Thymus (tissue), 11 donors: ENCODE measurements at regions not wholly inside any gene's neighbourhood (a gene's known extent, or its start where the extent isn't known, plus 50 kb on each side); places are given as distances from the start of the nearest gene placed in this dataset.
"Not testable (repeated sequence)": the region's sequence is repeated elsewhere in the genome, so short reads cannot be mapped to it uniquely, and the experiment has no call there.

ENCODE experiments used
- DNase-seq, 9 donors: peaks; one replicate each; pipeline ENCODE4 v3.0.0-alpha.2; 2013; ENCODE audit warnings: low spot score in 9 of 9, low read depth in 6 of 9, missing footprints in 1 of 9
- H3K27ac ChIP-seq, 2 donors: one replicate each; pipeline ENCODE4 v1.5.1; 2013; ENCODE audit warnings: control low read depth in 1 of 2, low read depth in 1 of 2, low read length in 1 of 2, mild to moderate bottlenecking in 1 of 2, moderate library complexity in 1 of 2
- H3K27me3 ChIP-seq, 2 donors: one replicate each; pipeline ENCODE4 v1.5.1; 2013; ENCODE audit warnings: low read length in 1 of 2; ENCODE audit not compliant: control insufficient read depth in 2 of 2, insufficient read depth in 1 of 2
- H3K36me3 ChIP-seq, 2 donors: one replicate each; pipeline ENCODE4 v1.5.1; 2013; ENCODE audit warnings: low read length in 1 of 2, mild to moderate bottlenecking in 1 of 2, moderate library complexity in 1 of 2; ENCODE audit not compliant: control insufficient read depth in 2 of 2, insufficient read depth in 2 of 2
- H3K4me1 ChIP-seq, 2 donors: one replicate each; pipeline ENCODE4 v1.5.1; 2013; ENCODE audit warnings: low read length in 2 of 2; ENCODE audit not compliant: control insufficient read depth in 2 of 2, insufficient read depth in 2 of 2
- H3K4me3 ChIP-seq, 2 donors: one replicate each; pipeline ENCODE4 v1.5.1; 2013; ENCODE audit warnings: low read length in 2 of 2, control low read depth in 1 of 2, mild to moderate bottlenecking in 1 of 2
- H3K9me3 ChIP-seq, 2 donors: one replicate each; pipeline ENCODE4 v1.5.1; 2013; ENCODE audit warnings: low read length in 1 of 2, mild to moderate bottlenecking in 1 of 2; ENCODE audit not compliant: control insufficient read depth in 2 of 2, insufficient read depth in 1 of 2
- WGBS: extraction: QIAGEN DNeasy Blood & Tissue Kit; methylation state at CpG from one replicate; pipeline ENCODE4 v1.1.7; 2013; 5-methylcytosine and 5-hydroxymethylcytosine counted together
- donor health status: healthy.

- 91% methylated on average over 8 of the region's 8 CpGs for WGBS
- H3K27ac ChIP-seq, H3K4me1 ChIP-seq, H3K36me3 ChIP-seq, H3K4me3 ChIP-seq, H3K9me3 ChIP-seq, DNase-seq, H3K27me3 ChIP-seq: not testable (repeated sequence)
These were observed 435.8 kb upstream of the GRIN3A start for GRCh38 chr9:102174202-102174601.

DNA sequence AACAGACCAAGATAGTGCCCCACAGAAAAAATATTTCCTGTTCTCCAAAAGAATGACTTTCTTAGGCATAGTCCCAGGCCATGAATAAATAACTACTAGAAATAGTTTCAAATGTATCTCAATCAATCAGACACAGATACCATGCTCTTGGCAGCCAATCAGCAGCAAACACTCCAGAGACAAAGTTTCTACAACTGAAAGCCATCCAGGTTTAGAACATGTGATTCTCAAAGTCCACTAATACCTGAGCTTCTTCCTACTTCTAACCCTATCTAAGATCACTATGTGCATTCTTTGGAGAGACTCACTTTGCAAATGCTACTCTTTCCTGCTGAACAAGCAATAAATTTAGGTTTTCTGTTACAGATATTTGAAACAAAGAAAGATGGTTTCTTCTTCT lies 425.8 kb upstream of the GRIN3A start:
- H3K36me3 ChIP-seq: no peaks in the 10 kb centered on the region
- no peak overlapping the region for H3K4me3 ChIP-seq
- no peaks in the 10 kb centered on the region for H3K4me1 ChIP-seq
- no peaks in the 10 kb centered on the region for H3K27me3 ChIP-seq
- H3K27ac ChIP-seq: no peak overlapping the region
- peaks cover 0 to 5% of the 10 kb centered on the region in 2 donors for H3K9me3 ChIP-seq
- DNase-seq: no peak

- WGBS: 86% methylated on average over 12 of the region's 12 CpGs
- not testable (repeated sequence) for H3K4me1 ChIP-seq, H3K27ac ChIP-seq, H3K9me3 ChIP-seq, H3K27me3 ChIP-seq, H3K4me3 ChIP-seq, H3K36me3 ChIP-seq, DNase-seq
These were observed 414.6 kb upstream of the GRIN3A start for GRCh38 chr9:102153081-102153480.

DNA sequence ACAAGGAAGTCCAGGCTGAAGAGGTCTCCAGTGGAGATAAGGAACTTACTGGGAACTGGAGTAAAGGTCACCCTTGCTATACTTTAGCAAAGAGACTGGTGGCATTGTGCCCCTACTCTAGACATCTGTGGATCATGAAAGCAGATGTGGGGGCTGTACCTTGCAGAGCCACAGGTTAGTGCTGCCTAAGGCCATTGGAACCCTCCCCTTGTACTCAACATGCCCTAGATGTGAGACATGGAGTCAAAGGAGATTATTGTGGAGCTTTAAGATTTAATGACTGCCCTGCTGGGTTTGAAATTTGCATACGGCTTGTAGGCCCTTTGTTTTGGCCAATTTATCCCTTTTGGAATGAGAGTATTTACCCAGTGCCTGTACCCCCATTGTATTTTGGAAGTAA lies 397.3 kb upstream of the GRIN3A start:
- H3K4me3 ChIP-seq: no peak overlapping the region
- WGBS: 95% methylated on average over 1 of the region's 1 CpG
- no peaks in the 10 kb centered on the region for H3K4me1 ChIP-seq
- no peaks in the 10 kb centered on the region for H3K36me3 ChIP-seq
- peaks cover 0 to 8% of the 10 kb centered on the region in 2 donors for H3K9me3 ChIP-seq
- DNase-seq: no peak
- H3K27ac ChIP-seq: no peak overlapping the region
- no peaks in the 10 kb centered on the region for H3K27me3 ChIP-seq

- H3K4me3 ChIP-seq: no peak overlapping the region
- H3K27ac ChIP-seq: no peak overlapping the region
- DNase-seq: no peak
- H3K4me1 ChIP-seq: no peaks in the 10 kb centered on the region
- H3K9me3 ChIP-seq: no peaks in the 10 kb centered on the region
- 87% methylated on average over 3 of the region's 3 CpGs for WGBS
- H3K27me3 ChIP-seq: no peaks in the 10 kb centered on the region
- no peaks in the 10 kb centered on the region for H3K36me3 ChIP-seq
These were observed 386.0 kb upstream of the GRIN3A start for GRCh38 chr9:102124465-102124864.

- Histone ChIP-seq H3K4me1 (no peaks in the 10 kb centered on the region), H3K9me3 (no peaks in the 10 kb centered on the region), H3K4me3 (no peak overlapping the region), H3K27me3 (no peaks in the 10 kb centered on the region), H3K27ac (no peak overlapping the region), H3K36me3 (no peaks in the 10 kb centered on the region)
- DNase-seq: no peak
These were observed 376.1 kb upstream of the GRIN3A start for GRCh38 chr9:102114557-102114956.

DNA sequence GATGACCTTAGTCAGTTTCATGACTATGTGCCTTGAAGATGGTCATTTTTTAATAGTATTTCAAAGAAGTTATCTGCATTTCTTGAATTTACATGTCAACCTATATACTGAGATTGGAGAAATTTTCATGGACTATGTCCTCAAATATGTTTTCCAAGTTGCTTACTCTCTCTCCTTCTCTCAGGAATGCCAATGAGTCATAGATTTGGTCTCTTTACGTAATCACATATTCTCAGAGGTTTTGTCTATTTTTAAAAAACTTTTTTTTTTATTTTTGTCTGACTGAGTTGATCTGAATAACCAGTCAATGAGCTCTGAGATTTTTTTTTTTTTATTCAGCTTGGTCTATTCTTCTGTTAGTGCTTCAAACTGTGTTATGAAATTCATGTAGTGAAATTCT lies 374.7 kb upstream of the GRIN3A start:
- H3K27me3 ChIP-seq: no peaks in the 10 kb centered on the region
- DNase-seq: no peak
- H3K27ac ChIP-seq: no peak overlapping the region
- H3K36me3 ChIP-seq: no peaks in the 10 kb centered on the region
- 88% methylated on average over 1 of the region's 1 CpG for WGBS
- H3K4me3 ChIP-seq: no peak overlapping the region
- no peaks in the 10 kb centered on the region for H3K9me3 ChIP-seq
- no peaks in the 10 kb centered on the region for H3K4me1 ChIP-seq

- Histone ChIP-seq H3K4me1 (no peaks in the 10 kb centered on the region), H3K4me3 (no peak overlapping the region), H3K27ac (no peak overlapping the region), H3K9me3 (no peaks in the 10 kb centered on the region), H3K36me3 (no peaks in the 10 kb centered on the region), H3K27me3 (no peaks in the 10 kb centered on the region)
- 88% methylated on average over 1 of the region's 1 CpG for WGBS
- no peak for DNase-seq
These were observed 368.0 kb upstream of the GRIN3A start for GRCh38 chr9:102106439-102106838.

GRCh38 chr9:102101723-102102122 lies 363.3 kb upstream of the GRIN3A start:
- no peak overlapping the region for H3K27ac ChIP-seq
- H3K36me3 ChIP-seq: no peaks in the 10 kb centered on the region
- no peaks in the 10 kb centered on the region for H3K27me3 ChIP-seq
- DNase-seq: no peak
- H3K9me3 ChIP-seq: peaks cover 0 to 3% of the 10 kb centered on the region in 2 donors
- H3K4me3 ChIP-seq: no peak overlapping the region
- H3K4me1 ChIP-seq: no peaks in the 10 kb centered on the region

DNA sequence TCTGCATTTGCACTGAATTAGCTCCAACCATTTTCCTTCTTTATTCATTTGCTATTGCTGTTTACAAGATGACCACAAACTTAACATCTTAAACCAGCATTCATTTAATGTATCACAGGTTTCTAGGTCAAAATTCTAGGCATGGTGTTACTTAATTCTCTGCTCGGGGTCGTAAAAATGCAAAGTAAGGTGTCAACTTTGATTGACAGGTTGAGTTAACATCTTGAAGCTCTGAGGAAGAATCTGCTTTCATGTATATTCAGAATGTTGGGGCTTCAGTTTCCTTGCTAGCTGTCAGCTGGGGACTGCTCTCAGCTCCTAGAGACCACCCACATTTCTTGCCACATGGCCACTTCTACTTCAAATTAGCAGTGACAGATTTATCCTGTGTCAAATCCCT lies 348.7 kb upstream of the GRIN3A start:
- H3K9me3 ChIP-seq: no peaks in the 10 kb centered on the region
- H3K36me3 ChIP-seq: no peaks in the 10 kb centered on the region
- no peak for DNase-seq
- WGBS: 85% methylated on average over 2 of the region's 2 CpGs
- no peaks in the 10 kb centered on the region for H3K4me1 ChIP-seq
- no peak overlapping the region for H3K27ac ChIP-seq
- H3K4me3 ChIP-seq: no peak overlapping the region
- H3K27me3 ChIP-seq: no peaks in the 10 kb centered on the region
